PC-9 (cell line): ENCODE measurements at regions not wholly inside any gene's neighbourhood (a gene's known extent, or its start where the extent isn't known, plus 50 kb on each side); places are given as distances from the start of the nearest gene placed in this dataset.

Source experiments
- BruUV-seq: library from RNA; stranded (reverse); fragments of 400-500 nt; replicated peaks from 2 replicates; lab custom pipeline; 2021; lab: Mats Ljungman, UMichigan
- CTCF ChIA-PET: fragments of 300-600 bp; sonication (Branson Sonifier 250); formaldehyde crosslinking; loops from one replicate; lab custom pipeline; 2022; ENCODE audit warnings: antibody characterized with exemption; lab: Charles Lee
- POLR2A ChIA-PET: fragments of 300-600 bp; sonication (Branson Sonifier 250); formaldehyde crosslinking; loops from one replicate; lab custom pipeline; 2022; ENCODE audit warnings: antibody characterized with exemption; ENCODE audit not compliant: unreplicated experiment; lab: Charles Lee
- DNase-seq, 2 experiments: peaks; one replicate each; pipeline versions ENCODE4 v3.0.0 to v3.0.0-alpha.2; 2015 to 2022; ENCODE audit warnings: mixed read lengths in 1 of 2
- H2AFZ ChIP-seq: fragments of 200-600 bp; sonication (generic); 2 replicates; pipeline ENCODE4 v1.8.1; 2017; ENCODE audit warnings: antibody characterized with exemption
- H3F3A ChIP-seq: fragments of 200-600 bp; sonication (generic); 2 replicates; pipeline ENCODE4 v1.8.1; 2017; ENCODE audit warnings: antibody characterized with exemption, mild to moderate bottlenecking, low read depth; ENCODE audit not compliant: insufficient read depth
- H3K27ac ChIP-seq: fragments of 200-600 bp; sonication (generic); 2 replicates; pipeline ENCODE4 v1.6.1; 2016; ENCODE audit warnings: mixed run types
- H3K27me3 ChIP-seq: fragments of 200-600 bp; sonication (generic); 2 replicates; pipeline ENCODE4 v1.6.1; 2016; ENCODE audit warnings: low read depth, mixed run types; ENCODE audit not compliant: insufficient read depth
- H3K36me3 ChIP-seq: fragments of 200-600 bp; sonication (generic); 2 replicates; pipeline ENCODE4 v1.6.1; 2016; ENCODE audit warnings: low read depth, mixed run types
- H3K4me1 ChIP-seq: fragments of 200-600 bp; sonication (generic); replicated peaks from 2 replicates; pipeline ENCODE4 v1.6.1; 2016; ENCODE audit warnings: mixed run types; ENCODE audit not compliant: insufficient read depth
- H3K4me2 ChIP-seq: fragments of 200-600 bp; sonication (generic); 2 replicates; pipeline ENCODE4 v1.6.1; 2017; ENCODE audit warnings: mixed run types
- H3K4me3 ChIP-seq: fragments of 200-600 bp; sonication (generic); 2 replicates; pipeline ENCODE4 v1.6.1; 2016; ENCODE audit warnings: mixed run types
- H3K79me2 ChIP-seq: fragments of 200-600 bp; sonication (generic); 2 replicates; pipeline ENCODE4 v1.6.1; 2017; ENCODE audit warnings: low read depth, mixed run types
- H3K9me2 ChIP-seq: fragments of 200-600 bp; sonication (generic); 2 replicates; pipeline ENCODE4 v1.8.1; 2017; ENCODE audit warnings: mild to moderate bottlenecking; ENCODE audit not compliant: insufficient read depth
- H3K9me3 ChIP-seq: fragments of 200-600 bp; sonication (generic); 2 replicates; pipeline ENCODE4 v1.8.1; 2016; ENCODE audit warnings: low read depth; ENCODE audit not compliant: insufficient read depth
- H4K20me1 ChIP-seq: fragments of 200-600 bp; sonication (generic); 2 replicates; pipeline ENCODE4 v1.8.1; 2017; ENCODE audit not compliant: insufficient read depth
- CTCF ChIP-seq: fragments of 200-600 bp; sonication (generic); conservative IDR thresholded peaks from 2 replicates; pipeline ENCODE4 v1.6.1; 2017; ENCODE audit warnings: mixed run types, antibody characterized with exemption, mild to moderate bottlenecking, moderate library complexity
- EZH2 ChIP-seq: fragments of 200-600 bp; sonication (generic); IDR thresholded peaks from 2 replicates; pipeline ENCODE4 v1.8.0; 2017; ENCODE audit warnings: antibody characterized with exemption, low read depth
- intact Hi-C: fragments of 100-400 bp; cut with micrococcal nuclease; formaldehyde crosslinking; loops from one replicate; pipeline ENCODE4 v1.10.0; 2022; ENCODE audit not compliant: unreplicated experiment

- H3K79me2 ChIP-seq, result no peaks in the 10 kb centered on the region
- H3K9me2 ChIP-seq, result no peaks in the 10 kb centered on the region
- H3F3A ChIP-seq, result no peaks in the 10 kb centered on the region
- CTCF ChIA-PET, result no interaction called here
- POLR2A ChIA-PET, result no interaction called here
- no peaks in the 10 kb centered on the region for H3K4me1 ChIP-seq
- no peaks in the 10 kb centered on the region for H3K27me3 ChIP-seq
- no peak overlapping the region for H3K27ac ChIP-seq
- BruUV-seq, result no TSS peak
- no peaks in the 10 kb centered on the region for H3K9me3 ChIP-seq
- H3K4me3 ChIP-seq, result no peak overlapping the region
- H3K4me2 ChIP-seq, result no peak overlapping the region
- DNase-seq, result no peak
- no peak for TF ChIP-seq CTCF
- TF ChIP-seq EZH2, result no peak
- no peak overlapping the region for H2AFZ ChIP-seq
- no peaks in the 10 kb centered on the region for H4K20me1 ChIP-seq
- no peaks in the 10 kb centered on the region for H3K36me3 ChIP-seq
- intact Hi-C loops, result no loop called here
Observed at GRCh38 chr6:155974359-155974758, 518.7 kb upstream of the NOX3 start.

- intact Hi-C loops, result no loop called here
- no peak for DNase-seq
- Histone ChIP-seq H3K79me2 (no peaks in the 10 kb centered on the region), H3K9me2 (no peaks in the 10 kb centered on the region), H3K27me3 (no peaks in the 10 kb centered on the region), H3K36me3 (no peaks in the 10 kb centered on the region), H3K27ac (no peak overlapping the region), H3K9me3 (no peaks in the 10 kb centered on the region), H3K4me1 (no peaks in the 10 kb centered on the region), H3K4me3 (no peak overlapping the region), H3F3A (no peaks in the 10 kb centered on the region), H3K4me2 (no peak overlapping the region), H2AFZ (no peak overlapping the region), H4K20me1 (no peaks in the 10 kb centered on the region)
- POLR2A ChIA-PET, result no interaction called here
- BruUV-seq, result no TSS peak
- TF ChIP-seq EZH2, result no peak
- TF ChIP-seq CTCF, result no peak
- CTCF ChIA-PET, result interaction anchor here (0.6 kb wide), 1 partner anchor 250 kb away, joined by 3 read pairs; no protein-coding TSS in a partner anchor
Observed at GRCh38 chr6:155970876-155971708, 515.5 kb upstream of the NOX3 start.

GRCh38 chr6:155970472-155970871 lies 514.8 kb upstream of the NOX3 start:
- H3K27ac ChIP-seq, result no peak overlapping the region
- no peaks in the 10 kb centered on the region for H4K20me1 ChIP-seq
- no peak for DNase-seq
- no peaks in the 10 kb centered on the region for H3F3A ChIP-seq
- H3K4me2 ChIP-seq, result no peak overlapping the region
- BruUV-seq, result no TSS peak
- H3K4me1 ChIP-seq, result no peaks in the 10 kb centered on the region
- no peak overlapping the region for H2AFZ ChIP-seq
- CTCF ChIA-PET, result no interaction called here
- no peaks in the 10 kb centered on the region for H3K27me3 ChIP-seq
- POLR2A ChIA-PET, result no interaction called here
- no peaks in the 10 kb centered on the region for H3K36me3 ChIP-seq
- intact Hi-C loops, result no loop called here
- no peak overlapping the region for H3K4me3 ChIP-seq
- TF ChIP-seq EZH2 (no peak), CTCF (no peak)
- no peaks in the 10 kb centered on the region for H3K79me2 ChIP-seq
- no peaks in the 10 kb centered on the region for H3K9me2 ChIP-seq
- H3K9me3 ChIP-seq, result no peaks in the 10 kb centered on the region
